CD4-positive, alpha-beta T cell treated with Interleukin-15 for 4 hours (primary cell): ENCODE measurements at regions not wholly inside any gene's neighbourhood (a gene's known extent, or its start where the extent isn't known, plus 50 kb on each side); places are given as distances from the start of the nearest gene placed in this dataset.

Experiments
- DNase-seq: peaks from one replicate; pipeline ENCODE4 v3.0.0-alpha.2; 2020; ENCODE audit warnings: low spot score

DNA sequence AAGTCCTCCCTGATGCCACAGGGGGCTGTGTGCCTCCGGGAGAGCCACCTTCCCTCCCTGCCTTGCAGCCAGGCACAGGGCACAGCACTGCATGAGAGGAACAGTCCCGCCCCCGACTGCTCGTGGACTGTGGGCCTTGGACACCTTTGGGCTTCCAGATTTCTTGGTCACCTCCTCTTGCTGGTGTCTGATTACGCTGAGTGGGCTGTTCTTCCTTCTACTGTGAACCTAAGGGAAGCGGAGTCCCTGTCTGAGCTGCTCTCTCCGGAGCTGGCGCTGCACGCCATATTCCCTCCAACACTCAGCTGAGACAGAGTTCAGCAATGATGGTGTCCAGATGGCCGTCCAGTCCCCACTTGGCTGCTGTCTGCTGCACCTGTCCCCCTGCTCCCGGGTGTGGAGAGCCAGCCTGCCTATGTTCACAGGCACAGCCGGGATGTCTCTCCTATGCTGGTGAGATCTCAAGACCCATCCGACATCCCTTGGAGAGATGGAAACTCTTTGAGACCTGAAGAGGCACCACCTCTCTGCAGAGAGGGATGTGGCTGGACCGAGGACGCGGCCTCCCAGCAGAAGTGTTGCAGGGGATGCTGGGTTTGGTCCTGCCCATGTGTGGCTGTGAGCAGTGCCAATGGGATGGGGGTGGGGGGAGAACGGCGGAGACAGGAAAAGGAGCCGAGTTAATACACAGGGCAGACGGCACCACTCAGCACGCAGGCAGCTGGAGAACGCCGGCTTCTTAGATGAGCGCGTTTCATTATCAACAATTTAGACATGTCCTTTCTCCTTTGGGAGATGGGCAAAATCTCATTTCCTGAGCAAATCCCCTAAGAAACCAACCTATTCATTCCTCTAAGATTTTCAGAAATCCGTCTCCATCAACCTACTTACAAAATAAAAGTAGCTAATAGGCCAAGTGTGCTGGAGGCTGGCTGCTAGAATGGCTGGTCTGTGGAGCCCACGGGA lies 171.9 kb downstream of the ENGASE start:
- no peak for DNase-seq

DNA sequence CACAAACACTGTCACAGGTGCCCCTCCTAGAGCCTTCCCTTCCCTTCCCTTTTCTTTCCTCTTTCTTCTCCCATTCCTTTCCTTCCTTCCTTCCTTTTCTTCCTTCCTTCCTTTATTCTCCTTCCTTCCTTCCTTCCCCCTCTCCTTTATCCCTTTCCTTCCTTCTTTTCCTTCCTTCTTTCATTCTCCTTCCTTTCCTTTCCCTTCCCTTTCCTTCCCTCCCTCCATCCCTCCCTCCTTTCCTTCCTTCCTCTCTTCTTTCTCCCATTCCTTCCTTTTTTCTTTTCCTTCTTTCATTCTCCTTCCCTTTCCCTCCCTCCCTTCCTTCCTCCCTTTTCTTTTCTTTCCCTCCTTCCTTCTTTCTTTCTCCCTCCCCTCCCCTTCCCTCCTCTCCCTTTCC lies 170.0 kb downstream of the ENGASE start:
- DNase-seq, result no peak

DNA sequence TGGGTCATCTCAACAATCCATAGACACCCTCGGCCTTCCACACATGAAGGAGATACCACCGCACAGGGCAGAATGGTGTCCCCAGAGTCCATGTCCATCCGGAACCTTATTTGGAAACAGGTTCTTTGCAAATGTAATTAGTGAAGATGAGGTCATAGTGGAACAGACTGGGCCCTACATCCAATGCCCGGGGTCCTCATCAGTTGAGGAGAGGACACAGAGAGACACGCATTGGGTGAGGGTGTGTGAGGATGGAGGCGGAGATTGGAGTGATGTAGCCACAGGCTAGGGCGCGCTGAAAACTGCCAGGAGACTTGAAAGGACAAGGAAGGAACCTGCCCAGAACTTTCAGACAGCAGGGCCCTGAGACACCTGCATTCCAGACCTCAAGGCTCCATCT lies 169.4 kb downstream of the ENGASE start:
- DNase-seq, result no peak

DNA sequence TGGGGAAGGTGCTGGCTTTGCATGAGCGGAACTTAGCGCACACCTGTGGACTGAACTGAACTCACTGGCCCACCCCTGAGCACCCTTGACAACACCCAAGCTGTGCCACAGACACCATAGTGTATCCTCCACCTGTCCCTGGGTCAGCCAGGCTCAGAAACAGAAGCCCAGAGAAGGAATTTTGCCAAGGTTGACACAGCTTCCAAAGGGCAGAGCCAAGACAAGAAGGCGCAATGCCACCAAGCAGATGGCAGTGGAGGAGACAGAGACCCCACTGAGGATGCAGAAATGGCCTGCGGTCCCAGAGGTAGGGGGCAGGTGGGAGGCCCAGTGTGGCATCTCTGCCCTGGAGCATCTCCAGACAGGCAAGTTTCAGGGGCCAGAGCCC lies 169.0 kb downstream of the ENGASE start:
- DNase-seq, result no peak

DNA sequence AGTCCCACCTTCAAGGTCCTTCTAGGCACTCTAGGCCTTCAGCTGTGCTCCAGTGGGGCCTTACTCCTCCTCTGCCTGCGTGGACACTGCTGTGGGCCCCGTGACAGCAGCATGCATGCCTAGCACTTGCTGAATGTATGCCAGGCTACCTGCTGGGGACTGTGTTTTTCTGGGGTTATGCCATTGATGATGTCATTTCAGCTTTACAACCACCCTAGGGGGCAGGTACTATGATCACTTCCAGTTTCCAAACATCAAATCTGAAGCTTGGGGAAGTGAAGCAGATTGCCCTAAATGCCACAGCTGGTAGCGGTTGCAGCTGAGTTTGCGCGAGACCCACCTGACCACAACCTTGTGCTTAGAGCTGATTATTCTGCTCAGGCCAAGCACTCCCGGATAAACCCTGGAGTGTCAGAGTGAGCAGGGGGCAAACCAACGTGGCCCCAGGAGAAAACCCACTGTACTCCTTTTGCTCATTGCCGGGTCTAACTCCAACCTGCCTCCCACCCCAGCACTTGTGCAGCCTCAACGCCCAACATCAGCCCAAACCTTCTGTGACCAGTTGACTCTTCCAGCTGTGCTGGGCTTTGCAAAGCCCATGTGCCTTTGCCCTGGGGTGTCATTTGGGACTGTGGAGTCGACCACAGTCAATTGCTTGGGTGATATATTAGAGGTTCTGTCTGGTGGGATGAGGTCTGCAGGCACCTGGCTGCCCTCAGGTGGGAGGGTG lies 168.4 kb downstream of the ENGASE start:
- DNase-seq, result no peak

DNA sequence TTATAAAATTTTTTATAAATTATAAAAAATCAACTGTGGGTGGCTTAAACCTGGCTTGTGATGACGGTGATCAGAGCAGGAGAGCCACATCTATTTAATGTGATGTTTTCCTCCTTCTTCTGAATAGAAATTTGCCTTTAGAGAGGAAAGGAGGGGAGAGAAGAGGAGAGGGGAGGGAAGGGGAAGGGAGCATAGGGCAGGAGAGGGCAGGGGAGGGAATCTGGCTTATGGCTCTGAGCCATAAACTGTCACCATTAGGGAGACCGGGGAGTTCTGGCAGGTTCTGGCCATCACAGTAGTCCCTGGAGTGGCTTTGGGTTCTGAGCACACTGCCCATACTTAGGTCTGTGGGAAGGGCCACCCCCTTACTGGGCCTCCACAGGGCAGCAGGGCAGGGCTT lies 167.8 kb downstream of the ENGASE start:
- DNase-seq, result no peak

DNA sequence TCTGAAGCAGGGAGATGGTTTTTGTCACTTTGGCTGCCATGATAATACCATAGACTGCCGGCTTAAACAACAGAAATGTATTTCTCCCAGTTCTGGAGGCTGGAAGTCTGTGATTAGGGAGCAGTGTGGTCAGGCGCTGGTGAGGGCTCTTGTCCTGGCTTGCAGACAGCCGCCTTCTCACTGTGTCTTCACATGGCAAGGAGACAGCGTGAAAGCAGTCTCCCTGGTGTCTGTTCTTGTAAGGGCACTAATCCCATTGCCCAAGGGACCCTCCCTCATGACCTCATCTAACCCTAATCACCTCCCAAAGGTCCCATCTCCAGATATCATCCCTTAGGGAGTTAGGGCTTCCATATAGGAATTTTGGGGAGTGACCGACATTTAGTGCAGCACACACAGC lies 167.0 kb downstream of the ENGASE start:
- no peak for DNase-seq

DNA sequence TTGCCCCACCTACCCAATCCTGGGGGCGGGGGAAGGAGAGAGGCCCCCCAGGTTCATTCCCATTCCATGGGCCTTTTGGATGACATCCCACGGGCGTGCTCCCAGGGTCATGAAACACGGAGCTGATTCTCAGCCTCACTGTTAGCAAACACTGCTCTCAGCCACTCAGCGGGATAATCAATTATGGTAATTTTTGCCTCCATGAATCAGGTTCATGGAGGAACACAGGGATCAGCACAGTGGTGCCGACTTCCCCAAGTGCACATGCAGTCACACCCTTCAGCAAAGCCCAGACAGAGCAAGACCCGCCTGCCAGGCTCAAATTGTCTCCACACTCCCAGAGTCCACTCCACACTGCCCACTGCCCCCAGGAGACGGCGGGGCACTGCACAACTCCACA lies 164.6 kb downstream of the ENGASE start:
- no peak for DNase-seq

DNA sequence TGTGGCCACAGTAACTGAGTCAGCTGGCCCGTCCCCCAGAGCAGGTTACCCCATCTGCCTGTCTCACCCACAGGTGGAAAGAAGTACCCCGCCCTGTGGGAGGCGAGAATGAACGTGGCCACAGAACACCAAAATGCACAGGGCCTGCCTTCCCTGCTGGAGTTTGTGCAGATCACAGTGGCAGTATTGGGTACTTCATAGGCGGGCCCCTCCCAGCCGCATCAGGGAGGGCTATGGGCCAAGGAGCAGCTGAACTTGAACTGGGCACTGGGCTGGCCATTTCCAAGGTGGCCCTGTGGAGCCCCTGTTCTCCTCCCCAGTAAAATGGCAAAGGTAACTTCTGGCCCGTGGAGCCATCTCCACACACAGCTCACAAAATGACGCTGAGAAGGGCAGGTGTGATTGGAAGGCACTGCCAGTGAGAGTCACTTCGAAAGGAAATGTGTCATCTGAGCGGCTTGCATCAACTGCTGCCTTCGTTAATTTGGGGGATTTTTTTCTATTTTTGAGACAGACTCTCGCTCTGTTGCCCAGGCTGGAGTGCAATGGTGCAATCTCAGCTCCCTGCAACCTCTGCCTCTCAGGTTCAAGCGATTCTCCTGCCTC lies 162.9 kb downstream of the ENGASE start:
- DNase-seq, result no peak

DNA sequence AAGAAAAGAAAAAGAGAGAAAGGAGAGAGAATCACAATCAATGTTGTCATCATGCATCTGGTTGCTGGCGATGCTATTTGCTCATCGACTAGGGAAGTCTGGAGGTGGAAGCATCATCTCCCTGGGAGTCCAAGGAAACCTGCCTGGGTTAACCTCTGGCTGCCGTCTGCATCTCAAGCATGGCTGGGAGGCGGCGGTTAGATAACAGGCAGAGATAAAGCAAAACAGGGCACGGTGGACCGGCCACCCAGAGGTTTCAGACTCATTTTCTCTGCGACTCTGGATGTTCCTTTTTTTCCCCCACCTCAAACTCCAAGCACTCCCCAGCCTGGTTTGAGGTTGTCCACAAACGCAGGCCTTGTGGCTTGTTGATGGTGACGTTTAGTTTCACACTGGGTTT lies 161.2 kb downstream of the ENGASE start:
- no peak for DNase-seq

DNA sequence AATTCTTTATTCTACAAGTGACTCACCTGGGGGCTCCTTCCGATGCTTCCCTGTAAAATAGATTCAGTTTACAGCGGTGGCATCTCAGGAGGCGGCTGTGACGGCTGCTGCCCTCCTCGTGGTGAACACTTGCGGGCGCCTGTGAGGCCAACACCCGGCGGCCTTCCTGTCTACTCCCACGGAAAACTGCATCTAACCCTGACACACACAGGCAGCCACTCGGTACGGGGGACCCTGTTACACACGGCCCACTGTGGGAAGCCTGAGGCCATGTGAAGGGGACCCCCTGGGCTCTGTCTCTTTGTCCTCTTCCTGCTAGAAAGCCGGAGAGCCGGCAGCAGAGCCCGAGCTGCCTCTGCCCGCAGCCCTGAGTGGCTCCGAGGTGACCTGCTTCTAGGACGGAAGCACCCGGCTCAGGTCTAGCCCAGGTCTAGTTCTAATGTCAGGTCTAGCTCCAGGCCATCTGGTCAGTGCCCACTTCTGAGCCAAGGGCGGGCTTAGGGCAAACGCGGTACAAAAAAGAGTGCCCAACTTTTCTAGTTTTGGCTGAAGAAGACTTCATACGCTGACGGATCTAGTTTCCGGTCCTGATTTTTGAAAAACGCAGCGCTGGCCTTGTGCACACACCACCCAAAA lies 159.4 kb downstream of the ENGASE start:
- no peak for DNase-seq

DNA sequence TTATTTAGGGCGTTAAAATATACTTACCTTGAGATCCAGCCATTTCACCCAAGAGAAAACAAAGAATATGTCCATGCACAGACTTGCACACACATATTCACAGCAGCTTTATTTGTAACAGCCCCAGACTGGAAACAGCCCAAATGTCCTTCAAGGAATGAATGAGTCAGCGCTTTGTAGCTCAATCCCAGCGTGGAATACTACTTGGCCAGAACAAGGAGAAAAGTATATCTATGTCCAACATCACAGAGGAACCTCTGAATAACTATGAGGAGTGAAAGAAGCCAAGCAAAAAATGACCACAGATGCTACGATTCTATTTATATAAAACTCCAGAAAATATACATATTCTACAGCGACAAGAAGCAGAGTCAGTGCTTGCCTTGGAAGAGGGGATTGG lies 158.3 kb downstream of the ENGASE start:
- no peak for DNase-seq

DNA sequence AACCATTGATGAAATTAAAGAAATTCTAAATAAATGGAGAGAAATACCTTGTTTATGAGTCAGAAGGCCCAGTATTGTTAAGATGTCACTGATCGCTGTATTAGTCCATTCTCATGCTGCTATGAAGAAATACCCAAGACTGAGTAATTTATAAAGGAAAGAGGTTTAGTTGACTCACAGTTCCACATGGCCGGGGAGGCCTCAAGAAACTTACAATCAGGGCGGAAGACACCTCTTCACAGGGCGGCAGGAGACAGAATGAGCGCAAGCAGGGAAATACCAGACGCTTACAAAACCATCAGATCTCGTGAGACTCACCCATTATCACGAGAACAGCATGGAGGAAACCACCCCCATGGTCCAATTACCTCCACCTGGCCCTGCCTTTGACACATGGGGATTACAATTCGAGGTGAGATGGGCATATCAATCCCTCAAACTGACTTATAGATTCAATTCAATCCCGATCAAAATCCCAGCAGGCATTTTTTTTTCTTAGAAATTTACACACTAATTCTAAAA lies 157.2 kb downstream of the ENGASE start:
- no peak for DNase-seq

DNA sequence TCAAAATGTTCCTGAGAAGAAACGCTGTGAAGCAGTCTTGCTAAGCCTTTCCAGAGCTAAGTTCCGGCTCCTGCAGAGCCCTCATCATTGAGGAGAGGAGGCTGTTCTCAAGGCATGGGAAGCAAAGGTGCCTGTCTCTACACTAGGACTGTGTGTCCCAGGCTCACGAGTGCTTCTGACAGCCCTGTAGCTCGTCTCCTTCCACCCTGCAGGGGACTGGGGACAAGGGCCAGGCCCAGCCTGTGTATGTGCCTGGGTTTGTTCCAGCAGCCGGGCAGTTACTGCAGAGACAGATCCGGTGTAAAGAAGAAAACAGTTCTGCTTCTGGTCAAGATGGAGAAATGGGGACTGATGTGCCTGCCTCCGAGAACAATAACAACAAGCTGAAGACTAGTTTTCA lies 156.0 kb downstream of the ENGASE start:
- DNase-seq, result no peak

DNA sequence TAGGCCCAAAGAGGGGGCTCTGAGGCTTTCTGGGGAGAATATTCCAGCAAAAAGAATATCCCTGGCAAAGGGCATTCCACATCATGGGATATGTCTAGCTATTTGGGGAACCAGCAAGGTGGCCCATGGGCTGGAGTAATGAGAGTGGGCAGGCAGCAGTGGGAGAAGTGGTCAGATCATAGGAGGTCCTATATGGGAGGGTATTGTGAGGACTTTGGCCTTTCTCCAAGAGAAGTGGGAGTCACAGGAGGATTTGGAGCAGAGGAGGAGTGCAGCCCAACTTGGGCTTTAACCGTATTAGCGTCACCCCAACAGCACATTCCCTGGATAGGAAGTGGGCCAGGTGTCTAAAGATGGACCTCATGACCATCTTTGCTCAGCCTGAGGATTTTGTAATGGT lies 151.4 kb downstream of the ENGASE start:
- no peak for DNase-seq

DNA sequence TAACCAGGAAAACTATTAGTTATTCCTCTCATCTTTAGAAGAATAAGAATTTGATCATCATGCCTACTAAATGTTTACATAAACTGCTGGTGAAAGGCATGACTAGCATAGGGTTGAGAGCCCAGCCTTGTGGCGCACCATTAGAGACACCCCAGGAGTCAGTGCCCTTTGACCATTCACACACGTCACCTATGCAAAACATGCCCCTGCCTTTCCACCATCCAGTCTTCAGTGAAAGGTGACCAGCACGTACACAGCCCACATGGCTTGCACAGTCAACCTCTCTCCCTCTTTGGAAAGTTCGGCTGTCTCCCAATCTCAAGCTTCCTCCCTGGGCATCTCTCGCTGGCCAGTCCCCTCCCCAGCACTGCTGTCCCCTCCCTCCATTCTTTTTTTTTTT lies 150.3 kb downstream of the ENGASE start:
- no peak for DNase-seq

DNA sequence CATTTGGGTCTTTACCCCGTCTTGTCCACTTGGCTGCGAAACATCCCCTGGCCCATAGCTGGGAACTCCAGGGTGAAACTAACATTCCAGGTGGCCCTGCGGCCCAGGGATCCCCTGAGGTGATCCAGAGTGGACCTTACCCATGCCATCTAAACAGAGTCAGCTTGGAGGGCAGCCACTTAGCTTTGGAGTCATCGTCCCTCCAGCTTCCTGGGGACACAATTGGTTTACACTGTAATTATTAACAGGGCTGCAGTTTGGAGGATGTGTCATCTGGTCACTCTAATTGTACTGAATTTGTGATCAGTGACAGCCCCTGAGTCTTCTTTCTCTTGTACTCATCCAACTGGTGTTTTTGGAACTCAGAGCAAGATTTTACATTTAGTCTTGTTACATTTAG lies 149.9 kb downstream of the ENGASE start:
- DNase-seq, result no peak

DNA sequence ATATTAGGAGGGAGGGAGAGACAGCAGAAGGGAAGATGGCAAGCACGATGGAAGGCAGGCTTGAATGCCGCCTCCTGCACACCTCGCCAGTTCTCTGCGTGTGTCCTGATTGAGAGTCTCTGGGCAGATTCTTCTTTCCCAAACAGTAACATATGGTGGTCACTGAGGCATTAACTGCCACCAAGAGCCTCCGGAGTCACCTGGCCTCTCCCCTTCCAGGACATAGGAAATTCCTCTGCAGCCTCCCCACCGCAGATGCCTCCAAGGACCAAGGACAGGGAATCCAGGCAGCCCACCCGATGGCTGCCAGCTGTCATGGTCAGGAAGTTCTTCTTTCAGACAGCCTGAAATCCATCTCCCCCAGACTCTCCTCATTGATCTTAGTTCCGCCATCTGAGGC lies 149.3 kb downstream of the ENGASE start:
- no peak for DNase-seq

DNA sequence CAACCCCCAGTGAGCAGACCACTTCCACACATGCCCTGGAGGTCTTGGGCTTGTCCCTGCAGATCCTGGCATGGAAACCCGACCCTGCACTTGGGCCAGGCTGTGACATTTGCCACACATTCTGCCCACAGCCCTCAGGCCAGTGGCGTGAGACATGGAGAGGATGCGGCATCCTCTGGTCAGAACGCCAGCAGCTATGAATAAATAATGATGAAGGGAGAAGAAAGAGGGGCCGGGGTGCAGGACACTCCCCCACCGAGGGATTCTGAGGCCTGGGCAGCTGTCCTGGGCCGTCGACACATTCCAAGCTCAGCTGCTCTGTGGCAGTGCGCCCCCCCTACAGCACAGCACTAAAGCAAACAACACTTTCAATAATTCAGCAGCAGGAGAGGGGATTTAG lies 148.8 kb downstream of the ENGASE start:
- no peak for DNase-seq

DNA sequence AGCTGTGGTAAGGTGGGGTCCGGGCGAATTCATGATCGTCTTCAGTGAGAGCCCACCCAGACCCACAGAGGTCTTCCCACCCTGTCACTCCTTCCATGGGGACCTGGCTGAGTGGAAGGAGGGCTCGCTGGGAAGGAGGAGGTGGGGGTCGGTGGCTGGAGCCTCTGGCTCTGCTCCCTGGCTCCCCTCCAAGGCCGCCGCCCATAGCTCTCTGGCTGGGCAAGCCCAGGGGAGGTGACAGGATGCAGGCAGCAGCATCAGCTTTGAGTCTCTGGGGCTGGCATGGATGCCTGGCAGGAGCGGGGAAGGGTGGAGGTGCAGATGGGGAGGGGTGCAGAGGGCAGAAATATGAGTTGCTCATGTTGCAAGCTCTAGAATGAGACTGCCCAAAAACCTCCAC lies 147.0 kb downstream of the ENGASE start:
- no peak for DNase-seq

DNA sequence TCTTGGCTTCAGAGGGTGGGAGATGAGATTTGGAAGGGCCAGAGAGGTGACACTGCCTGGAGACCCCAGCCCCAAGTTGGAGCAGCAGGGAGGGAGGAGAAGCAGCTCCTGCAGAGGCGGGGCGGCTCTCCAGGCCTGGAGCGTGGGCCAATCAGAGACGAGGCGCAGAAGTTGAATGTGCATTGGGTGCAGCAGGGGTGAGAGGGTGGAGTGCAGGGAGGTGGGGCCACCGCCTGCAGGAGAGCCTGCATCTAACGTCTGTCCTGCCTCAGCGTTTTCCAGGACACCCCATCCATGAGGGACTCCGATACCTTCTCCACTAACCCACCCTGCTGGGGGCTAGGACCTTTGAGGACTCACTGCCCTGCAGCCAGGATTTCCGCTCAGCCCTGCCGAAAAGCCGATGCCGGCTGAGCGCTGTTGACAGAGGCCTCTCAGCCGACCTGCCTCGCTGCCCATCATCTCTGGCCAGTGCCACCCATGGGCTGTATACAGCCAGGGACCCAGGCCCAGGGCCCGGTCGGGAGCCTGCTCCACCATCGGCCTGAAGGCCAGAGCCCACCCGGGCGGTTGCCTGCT lies 146.2 kb downstream of the ENGASE start:
- DNase-seq, result no peak

DNA sequence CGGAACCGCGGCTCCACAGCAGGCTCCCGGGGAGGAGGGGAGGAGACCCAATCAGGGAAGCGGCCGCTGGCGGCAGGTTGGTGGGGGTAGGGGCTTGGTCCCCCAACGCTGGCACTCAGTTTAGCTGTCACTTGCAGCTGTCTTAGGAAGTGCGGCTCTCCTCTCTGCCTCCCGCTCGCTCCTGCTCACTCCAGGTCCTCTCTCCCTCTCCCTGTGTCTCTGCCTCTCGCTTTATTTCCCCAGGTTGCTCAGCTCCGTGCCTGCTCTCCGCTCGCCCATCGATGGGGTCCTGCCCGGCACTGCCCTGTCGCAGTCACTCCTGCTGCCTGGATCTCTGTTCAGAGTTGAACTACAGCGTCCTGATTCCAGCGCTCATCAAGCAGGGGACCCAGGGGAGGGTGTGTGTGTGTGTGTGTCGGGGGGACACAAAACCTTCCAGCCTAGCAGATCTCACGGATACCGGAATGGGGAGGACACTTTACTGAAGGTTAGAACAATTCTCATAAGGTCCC lies 145.6 kb downstream of the ENGASE start:
- no peak for DNase-seq
